HepG2 (cell line): ENCODE measurements at regions not wholly inside any gene's neighbourhood (a gene's known extent, or its start where the extent isn't known, plus 50 kb on each side); places are given as distances from the start of the nearest gene placed in this dataset.

ENCODE experiments used
- ATAC-seq: fragments of 200-7000 bp; cut with Tn5 transposase; 3 replicates; pipeline ENCODE4 v1.9.1; 2020; ENCODE audit warnings: mild to moderate bottlenecking, moderate library complexity
- BruUV-seq: library from RNA; stranded (reverse); fragments of 400-500 nt; replicated peaks from 2 replicates; lab custom pipeline; 2021; lab: Mats Ljungman, UMichigan
- CTCF ChIA-PET: fragments of 300-600 bp; formaldehyde crosslinking; extraction: SDS; loops from one replicate; lab custom pipeline; 2021; ENCODE audit warnings: low total read pairs, inconsistent platforms, low intra/inter-chr PET ratio; lab: Yijun Ruan, JAX
- POLR2A ChIA-PET: fragments of 350-600 bp; sonication (Branson Sonifier 250); formaldehyde crosslinking; loops from one replicate; lab custom pipeline; 2020; ENCODE audit warnings: antibody characterized with exemption, inconsistent platforms; lab: Yijun Ruan, JAX
- DNase-seq: peaks from one replicate; pipeline ENCODE4 v3.0.0-alpha.2; 2015; ENCODE audit warnings: low spot score
- FAIRE-seq: peaks from 3 replicates; lab custom pipeline; 2011; peaks lifted over from hg19 to GRCh38; lab: Jason Lieb, UNC
- H2AFZ ChIP-seq: one replicate; pipeline ENCODE4 v1.6.1; 2011; ENCODE audit warnings: low read length, inconsistent platforms
- H3K27ac ChIP-seq: fragments of 300-600 bp; 3 replicates; pipeline ENCODE4 v1.8.0; 2011; ENCODE audit warnings: mixed run types, mild to moderate bottlenecking, mixed read lengths, low read length, inconsistent platforms; ENCODE audit not compliant: insufficient read depth; ENCODE audit errors: extremely low read length
- H3K27me3 ChIP-seq, 2 experiments: fragments of 200-600 bp in 1 of 2; 2 replicates in 1 of 2; 3 replicates in 1 of 2; pipeline versions ENCODE4 v1.6.0 to v1.8.0; 2011; ENCODE audit warnings: low read length in 2 of 2, mild to moderate bottlenecking in 2 of 2, moderate library complexity in 2 of 2, inconsistent platforms in 1 of 2; ENCODE audit not compliant: insufficient read depth in 2 of 2, control insufficient read depth in 1 of 2
- H3K36me3 ChIP-seq, 2 experiments: fragments of 200-600 bp in 1 of 2; replicated peaks in 1 of 2; 2 replicates in 1 of 2; 3 replicates in 1 of 2; pipeline versions ENCODE4 v1.5.1 to v1.8.0; 2011; ENCODE audit warnings: low read length in 2 of 2, inconsistent platforms in 1 of 2; ENCODE audit not compliant: insufficient read depth in 2 of 2, control insufficient read depth in 1 of 2
- H3K4me1 ChIP-seq: 2 replicates; pipeline ENCODE4 v1.5.1; 2012; ENCODE audit warnings: low read length, inconsistent platforms; ENCODE audit not compliant: insufficient read depth
- H3K4me2 ChIP-seq: 2 replicates; pipeline ENCODE4 v1.6.0; 2011; ENCODE audit warnings: low read depth, low read length, inconsistent platforms
- H3K4me3 ChIP-seq, 3 experiments: fragments of 200-600 bp in 1 of 3; sonication (generic), shearing (Covaris generic) in 1 of 3; replicated peaks in 1 of 3; 2 replicates each; pipeline ENCODE4 v1.5.1; 2011 to 2016; ENCODE audit warnings: low read length in 3 of 3, inconsistent platforms in 2 of 3, low read depth in 2 of 3, mild to moderate bottlenecking in 2 of 3, control low read depth in 1 of 3, mixed read lengths in 1 of 3; ENCODE audit not compliant: insufficient read depth in 1 of 3
- H3K79me2 ChIP-seq: one replicate; pipeline ENCODE4 v1.6.1; 2011; ENCODE audit warnings: low read length, inconsistent platforms; ENCODE audit not compliant: insufficient read depth
- H3K9ac ChIP-seq: 2 replicates; pipeline ENCODE4 v1.6.0; 2011; ENCODE audit warnings: mild to moderate bottlenecking, low read depth, low read length, inconsistent platforms; ENCODE audit not compliant: insufficient read depth
- H3K9me3 ChIP-seq: 2 replicates; pipeline ENCODE4 v1.5.1; 2012; ENCODE audit warnings: mild to moderate bottlenecking, low read length
- H4K20me1 ChIP-seq: 2 replicates; pipeline ENCODE4 v1.6.0; 2011; ENCODE audit warnings: inconsistent platforms, mild to moderate bottlenecking, low read length, moderate library complexity; ENCODE audit not compliant: insufficient read depth
- AHR ChIP-seq: IDR thresholded peaks from 2 replicates; pipeline ENCODE4 v1.6.1; 2018; ENCODE audit warnings: missing genetic modification reagents, missing compliant biosample characterization
- ARNT ChIP-seq: fragments of 450-650 bp; IDR thresholded peaks from 2 replicates; pipeline ENCODE4 v1.6.1; 2017
- E2F2 ChIP-seq: sonication (generic); formaldehyde crosslinking; IDR thresholded peaks from 2 replicates; pipeline ENCODE4 v1.4.0; 2020; ENCODE audit warnings: missing genetic modification reagents, borderline replicate concordance
- KDM2A ChIP-seq: sonication (generic); formaldehyde crosslinking; IDR thresholded peaks from 2 replicates; pipeline ENCODE4 v1.4.0; 2020; ENCODE audit warnings: low read depth, missing genetic modification reagents, borderline replicate concordance
- MYNN ChIP-seq: sonication (generic); formaldehyde crosslinking; IDR thresholded peaks from 2 replicates; pipeline ENCODE4 v1.4.0; 2020; ENCODE audit warnings: mild to moderate bottlenecking, low read depth, missing genetic modification reagents
- NCOA2 ChIP-seq: sonication (generic); formaldehyde crosslinking; IDR thresholded peaks from 2 replicates; pipeline ENCODE4 v1.8.0; 2022; ENCODE audit warnings: inconsistent platforms
- PRDM15 ChIP-seq: sonication (generic); formaldehyde crosslinking; IDR thresholded peaks from 2 replicates; pipeline ENCODE4 v1.4.0; 2020; ENCODE audit warnings: missing genetic modification reagents
- REL ChIP-seq: sonication (generic); formaldehyde crosslinking; conservative IDR thresholded peaks from 2 replicates; pipeline ENCODE4 v1.8.0; 2022; ENCODE audit warnings: mild to moderate bottlenecking, missing genetic modification reagents, moderate library complexity
- ZNF17 ChIP-seq: sonication (generic); formaldehyde crosslinking; IDR thresholded peaks from 2 replicates; pipeline ENCODE4 v1.5.0; 2020; ENCODE audit warnings: mild to moderate bottlenecking, missing genetic modification reagents
- ZNF530 ChIP-seq: sonication (generic); formaldehyde crosslinking; IDR thresholded peaks from 2 replicates; pipeline ENCODE4 v1.5.0; 2020; ENCODE audit warnings: low read depth, mild to moderate bottlenecking, missing genetic modification reagents
- ZNF781 ChIP-seq: sonication (generic); formaldehyde crosslinking; IDR thresholded peaks from 2 replicates; pipeline ENCODE4 v1.5.1; 2020; ENCODE audit warnings: borderline replicate concordance, mild to moderate bottlenecking, missing genetic modification reagents; ENCODE audit errors: not compliant biosample characterization
- ZSCAN29 ChIP-seq: sonication (generic); formaldehyde crosslinking; conservative IDR thresholded peaks from 2 replicates; pipeline ENCODE4 v1.4.0; 2020; ENCODE audit warnings: mild to moderate bottlenecking, missing genetic modification reagents
- WGBS: methylation state at CpG from one replicate; pipeline ENCODE4 v1.1.6; 2017; ENCODE audit warnings: low lambda C conversion rate; 5-methylcytosine and 5-hydroxymethylcytosine counted together
- in situ Hi-C: cut with HindIII; loops from 2 replicates; pipeline ENCODE4 v1.10.0; 2017; ENCODE audit warnings: low pct_unique_long_range_greater_than_20kb; ENCODE audit not compliant: extremely low pct_ligation_motif_present
- intact Hi-C: fragments of 100-400 bp; cut with micrococcal nuclease; formaldehyde crosslinking; loops from one replicate; pipeline ENCODE4 v1.10.0; 2022; ENCODE audit not compliant: unreplicated experiment

DNA sequence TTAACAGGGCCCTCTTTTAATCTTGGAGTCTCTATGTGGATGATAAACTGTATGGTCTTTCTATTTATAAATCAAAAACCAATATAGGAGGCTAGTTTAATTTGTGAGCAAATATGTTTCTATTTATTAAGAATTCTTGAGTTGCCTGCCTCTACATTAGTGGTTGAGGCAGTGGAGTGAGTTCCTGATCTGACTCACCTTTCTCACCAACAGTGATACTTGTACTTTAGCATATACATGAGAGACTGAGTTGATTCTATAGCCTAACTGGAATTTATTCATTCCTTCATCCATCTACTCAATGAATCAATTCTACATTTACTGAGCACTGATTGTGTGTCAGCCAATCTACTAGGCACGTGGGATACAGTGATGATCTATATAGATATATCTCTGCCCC, 126.9 kb downstream of the TRMT11 start (continued):
- TF ChIP-seq AHR (CRISPR knock-in tag) (no peak), PRDM15 (CRISPR knock-in tag) (no peak), NCOA2 (CRISPR knock-in tag) (no peak), ARNT (no peak), KDM2A (no peak), MYNN (CRISPR knock-in tag) (no peak), ZNF530 (no peak)
- TF ChIP-seq, all 625 proteins: peak for 0

- H3K9ac ChIP-seq: no peak overlapping the region
- 95% methylated on average over 2 of the region's 2 CpGs for WGBS
- no TSS peak for BruUV-seq
- no peaks in the 10 kb centered on the region for H3K27me3 ChIP-seq
- no peaks in the 10 kb centered on the region for H3K79me2 ChIP-seq
- no peak overlapping the region for H3K4me3 ChIP-seq
- no peaks in the 10 kb centered on the region for H3K4me1 ChIP-seq
- no peak for DNase-seq
- H2AFZ ChIP-seq: no peak overlapping the region
- no peak for FAIRE-seq
- ChIA-PET CTCF (no interaction called here), POLR2A (no interaction called here)
- intact Hi-C loops (no loop called here), in situ Hi-C loops (no loop called here)
- no peak overlapping the region for H3K27ac ChIP-seq
- peaks cover 2 to 20% of the 10 kb centered on the region in 2 experiments; a peak in 4 of 5 replicates for H3K36me3 ChIP-seq
- no peak for ATAC-seq
- TF ChIP-seq E2F2 (CRISPR knock-in tag) (no peak), ZSCAN29 (CRISPR knock-in tag) (no peak), ZNF17 (CRISPR knock-in tag) (no peak), REL (CRISPR knock-in tag) (no peak), ZNF781 (CRISPR knock-in tag) (no peak)
- TF ChIP-seq, all 625 proteins: peak for 0
- Histone ChIP-seq H3K4me2 (no peak overlapping the region), H4K20me1 (no peaks in the 10 kb centered on the region), H3K9me3 (no peaks in the 10 kb centered on the region)
These were observed 130.9 kb downstream of the TRMT11 start for GRCh38 chr6:126117251-126117650.
